ENCODE measurements at regions not wholly inside any gene's neighbourhood (a gene's known extent, or its start where the extent isn't known, plus 50 kb on each side); places are given as distances from the start of the nearest gene placed in this dataset.

GRCh38 chr6:6843777-6844176, 255.3 kb downstream of the LY86 start:
- TF ChIP-seq POLR2A (IDR thresholded peaks at IDR 0.05; ENCODE audit: low read depth, low read length) = no peak
- no peak for TF ChIP-seq TAF1 (IDR thresholded peaks at IDR 0.05; ENCODE audit: borderline replicate concordance, low read depth, low read length)

Measured in GM12892 (cell line).